ENCODE measurements at regions not wholly inside any gene's neighbourhood (a gene's known extent, or its start where the extent isn't known, plus 50 kb on each side); places are given as distances from the start of the nearest gene placed in this dataset.
"Not testable (repeated sequence)": the region's sequence is repeated elsewhere in the genome, so short reads cannot be mapped to it uniquely, and the experiment has no call there.

GRCh38 chr12:59069516-59069915 is 149.2 kb upstream of the LRIG3 start:
- DNase-seq (no peak), ATAC-seq (ENCODE audit: low FRiP score) (no peak)
- Histone ChIP-seq H3K27me3 (ENCODE audit: control insufficient read depth in 1 of 2, insufficient read depth in 2 of 2, low read length in 1 of 2) (no peaks in the 10 kb centered on the region), H3K36me3 (ENCODE audit: control insufficient read depth in 1 of 2, insufficient read depth in 2 of 2, low read length in 1 of 2) (no peaks in the 10 kb centered on the region), H3K4me3 (ENCODE audit: low read length in 2 of 2) (no peak overlapping the region), H3K9me3 (ENCODE audit: control insufficient read depth, low read length) (no peaks in the 10 kb centered on the region), H3K4me1 (ENCODE audit: control insufficient read depth in 1 of 2, insufficient read depth in 2 of 2, low read length in 2 of 2) (no peaks in the 10 kb centered on the region), H3K27ac (ENCODE audit: low read depth in 1 of 2, low read length in 2 of 2) (no peak overlapping the region)
- WGBS, 2 donors = 51 to 60% methylated on average over 1 of the region's 1 CpG
- intact Hi-C loops (cut with DNase I) = no loop called here

- ATAC-seq (ENCODE audit: low FRiP score) (no peak), DNase-seq (no peak)
- no peak overlapping the region for H3K27ac ChIP-seq (ENCODE audit: low read depth in 1 of 2, low read length in 2 of 2)
- WGBS, 2 donors = 91 to 94% methylated on average over 3 of the region's 3 CpGs
- no peak overlapping the region for H3K4me3 ChIP-seq (ENCODE audit: low read length in 2 of 2)
- no peaks in the 10 kb centered on the region for H3K4me1 ChIP-seq (ENCODE audit: control insufficient read depth in 1 of 2, insufficient read depth in 2 of 2, low read length in 2 of 2)
- intact Hi-C loops (cut with DNase I) = no loop called here
- H3K27me3 ChIP-seq (ENCODE audit: control insufficient read depth in 1 of 2, insufficient read depth in 2 of 2, low read length in 1 of 2) = no peaks in the 10 kb centered on the region
- no peaks in the 10 kb centered on the region for H3K36me3 ChIP-seq (ENCODE audit: control insufficient read depth in 1 of 2, insufficient read depth in 2 of 2, low read length in 1 of 2)
- H3K9me3 ChIP-seq (ENCODE audit: control insufficient read depth, low read length) = no peaks in the 10 kb centered on the region
Measured at GRCh38 chr12:59068436-59068835, 148.1 kb upstream of the LRIG3 start.

- H3K27me3 ChIP-seq (ENCODE audit: control insufficient read depth in 1 of 2, insufficient read depth in 2 of 2, low read length in 1 of 2) = no peaks in the 10 kb centered on the region
- no peak overlapping the region for H3K4me3 ChIP-seq (ENCODE audit: low read length in 2 of 2)
- no peaks in the 10 kb centered on the region for H3K9me3 ChIP-seq (ENCODE audit: control insufficient read depth, low read length)
- DNase-seq = no peak
- intact Hi-C loops (cut with DNase I) = no loop called here
- 21 to 23% methylated on average over 2 of the region's 2 CpGs for WGBS, 2 donors
- no peaks in the 10 kb centered on the region for H3K4me1 ChIP-seq (ENCODE audit: control insufficient read depth in 1 of 2, insufficient read depth in 2 of 2, low read length in 2 of 2)
- no peak overlapping the region for H3K27ac ChIP-seq (ENCODE audit: low read depth in 1 of 2, low read length in 2 of 2)
- H3K36me3 ChIP-seq (ENCODE audit: control insufficient read depth in 1 of 2, insufficient read depth in 2 of 2, low read length in 1 of 2) = no peaks in the 10 kb centered on the region
- no peak for ATAC-seq (ENCODE audit: low FRiP score)
Measured at GRCh38 chr12:59067083-59067482, 146.8 kb upstream of the LRIG3 start.

GRCh38 chr12:59066445-59066844 is 146.1 kb upstream of the LRIG3 start:
- WGBS, 2 donors = 33 to 56% methylated on average over 1 of the region's 1 CpG
- Histone ChIP-seq H3K4me3 (ENCODE audit: low read length in 2 of 2) (no peak overlapping the region), H3K4me1 (ENCODE audit: control insufficient read depth in 1 of 2, insufficient read depth in 2 of 2, low read length in 2 of 2) (no peaks in the 10 kb centered on the region), H3K27me3 (ENCODE audit: control insufficient read depth in 1 of 2, insufficient read depth in 2 of 2, low read length in 1 of 2) (no peaks in the 10 kb centered on the region), H3K36me3 (ENCODE audit: control insufficient read depth in 1 of 2, insufficient read depth in 2 of 2, low read length in 1 of 2) (no peaks in the 10 kb centered on the region), H3K27ac (ENCODE audit: low read depth in 1 of 2, low read length in 2 of 2) (no peak overlapping the region), H3K9me3 (ENCODE audit: control insufficient read depth, low read length) (no peaks in the 10 kb centered on the region)
- intact Hi-C loops (cut with DNase I) = no loop called here
- no peak for DNase-seq
- no peak for ATAC-seq (ENCODE audit: low FRiP score)

GRCh38 chr12:59059088-59059935 is 139.0 kb upstream of the LRIG3 start:
- ATAC-seq (ENCODE audit: low FRiP score) (no peak), DNase-seq (no peak)
- no peaks in the 10 kb centered on the region for H3K9me3 ChIP-seq (ENCODE audit: control insufficient read depth, low read length)
- no peaks in the 10 kb centered on the region for H3K4me1 ChIP-seq (ENCODE audit: control insufficient read depth in 1 of 2, insufficient read depth in 2 of 2, low read length in 2 of 2)
- no peak overlapping the region for H3K4me3 ChIP-seq (ENCODE audit: low read length in 2 of 2)
- intact Hi-C loops (cut with DNase I) = no loop called here
- no peaks in the 10 kb centered on the region for H3K27me3 ChIP-seq (ENCODE audit: control insufficient read depth in 1 of 2, insufficient read depth in 2 of 2, low read length in 1 of 2)
- WGBS, 2 donors = 92 to 96% methylated on average over 4 of the region's 4 CpGs
- no peak overlapping the region for H3K27ac ChIP-seq (ENCODE audit: low read depth in 1 of 2, low read length in 2 of 2)
- H3K36me3 ChIP-seq (ENCODE audit: control insufficient read depth in 1 of 2, insufficient read depth in 2 of 2, low read length in 1 of 2) = no peaks in the 10 kb centered on the region

GRCh38 chr12:59056966-59057365 is 136.7 kb upstream of the LRIG3 start:
- Histone ChIP-seq H3K27me3 (ENCODE audit: control insufficient read depth in 1 of 2, insufficient read depth in 2 of 2, low read length in 1 of 2) (no peaks in the 10 kb centered on the region), H3K27ac (ENCODE audit: low read depth in 1 of 2, low read length in 2 of 2) (no peak overlapping the region), H3K9me3 (ENCODE audit: control insufficient read depth, low read length) (no peaks in the 10 kb centered on the region), H3K4me1 (ENCODE audit: control insufficient read depth in 1 of 2, insufficient read depth in 2 of 2, low read length in 2 of 2) (no peaks in the 10 kb centered on the region), H3K36me3 (ENCODE audit: control insufficient read depth in 1 of 2, insufficient read depth in 2 of 2, low read length in 1 of 2) (no peaks in the 10 kb centered on the region), H3K4me3 (ENCODE audit: low read length in 2 of 2) (no peak overlapping the region)
- DNase-seq = no peak
- intact Hi-C loops (cut with DNase I) = no loop called here
- no peak for ATAC-seq (ENCODE audit: low FRiP score)
- WGBS, 2 donors = 99 to 100% methylated on average over 3 of the region's 3 CpGs

- no peak for ATAC-seq (ENCODE audit: low FRiP score)
- no peak overlapping the region for H3K27ac ChIP-seq (ENCODE audit: low read depth in 1 of 2, low read length in 2 of 2)
- DNase-seq = no peak
- H3K27me3 ChIP-seq (ENCODE audit: control insufficient read depth in 1 of 2, insufficient read depth in 2 of 2, low read length in 1 of 2) = no peaks in the 10 kb centered on the region
- 0% methylated on average over 1 of the region's 1 CpG for WGBS, 2 donors
- no peak overlapping the region for H3K4me3 ChIP-seq (ENCODE audit: low read length in 2 of 2)
- intact Hi-C loops (cut with DNase I) = no loop called here
- H3K36me3 ChIP-seq (ENCODE audit: control insufficient read depth in 1 of 2, insufficient read depth in 2 of 2, low read length in 1 of 2) = no peaks in the 10 kb centered on the region
- H3K4me1 ChIP-seq (ENCODE audit: control insufficient read depth in 1 of 2, insufficient read depth in 2 of 2, low read length in 2 of 2) = no peaks in the 10 kb centered on the region
- H3K9me3 ChIP-seq (ENCODE audit: control insufficient read depth, low read length) = no peaks in the 10 kb centered on the region
Measured at GRCh38 chr12:59055204-59055860, 135.0 kb upstream of the LRIG3 start.

GRCh38 chr12:59053266-59053899 is 133.1 kb upstream of the LRIG3 start:
- 90 to 91% methylated on average over 11 of the region's 11 CpGs for WGBS, 2 donors
- H3K27me3 ChIP-seq (ENCODE audit: control insufficient read depth in 1 of 2, insufficient read depth in 2 of 2, low read length in 1 of 2); H3K4me1 ChIP-seq (ENCODE audit: control insufficient read depth in 1 of 2, insufficient read depth in 2 of 2, low read length in 2 of 2); H3K27ac ChIP-seq (ENCODE audit: low read depth in 1 of 2, low read length in 2 of 2); ATAC-seq (ENCODE audit: low FRiP score); DNase-seq; H3K36me3 ChIP-seq (ENCODE audit: control insufficient read depth in 1 of 2, insufficient read depth in 2 of 2, low read length in 1 of 2); intact Hi-C loops (cut with DNase I); H3K4me3 ChIP-seq (ENCODE audit: low read length in 2 of 2); H3K9me3 ChIP-seq (ENCODE audit: control insufficient read depth, low read length): not testable (repeated sequence)

All from aorta (tissue), 5 donors.